ENCODE measurements at regions not wholly inside any gene's neighbourhood (a gene's known extent, or its start where the extent isn't known, plus 50 kb on each side); places are given as distances from the start of the nearest gene placed in this dataset.

- no peak overlapping the region for H3K4me3 ChIP-seq (ENCODE audit: low read depth, low read length)
Measured at GRCh38 chr13:90519157-90519556, 828.3 kb upstream of the MIR17HG start.

DNA sequence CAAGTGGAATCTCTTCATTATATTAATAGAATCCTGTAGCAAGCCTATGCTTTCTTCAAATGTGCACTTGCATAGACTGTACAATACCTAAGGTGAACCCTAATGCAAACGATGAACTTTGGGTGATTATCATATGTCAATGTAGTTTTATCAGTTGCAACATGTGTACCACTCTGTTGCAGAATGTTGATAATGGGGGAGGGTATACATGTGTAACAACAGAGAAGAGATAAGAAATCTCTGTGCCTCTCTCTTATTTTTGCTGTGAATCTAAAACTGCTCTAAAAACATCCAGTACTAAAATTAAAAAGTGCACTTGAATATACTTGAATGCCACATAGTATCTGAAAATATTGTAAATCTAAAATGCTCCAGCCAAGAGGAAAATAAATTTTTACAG, 820.8 kb upstream of the MIR17HG start:
- H3K4me3 ChIP-seq (ENCODE audit: low read depth, low read length) = no peak overlapping the region

GRCh38 chr13:90531744-90532143, 815.7 kb upstream of the MIR17HG start:
- no peak overlapping the region for H3K4me3 ChIP-seq (ENCODE audit: low read depth, low read length)

- no peak overlapping the region for H3K4me3 ChIP-seq (ENCODE audit: low read depth, low read length)
Measured at GRCh38 chr13:90532861-90533492, 814.5 kb upstream of the MIR17HG start.

DNA sequence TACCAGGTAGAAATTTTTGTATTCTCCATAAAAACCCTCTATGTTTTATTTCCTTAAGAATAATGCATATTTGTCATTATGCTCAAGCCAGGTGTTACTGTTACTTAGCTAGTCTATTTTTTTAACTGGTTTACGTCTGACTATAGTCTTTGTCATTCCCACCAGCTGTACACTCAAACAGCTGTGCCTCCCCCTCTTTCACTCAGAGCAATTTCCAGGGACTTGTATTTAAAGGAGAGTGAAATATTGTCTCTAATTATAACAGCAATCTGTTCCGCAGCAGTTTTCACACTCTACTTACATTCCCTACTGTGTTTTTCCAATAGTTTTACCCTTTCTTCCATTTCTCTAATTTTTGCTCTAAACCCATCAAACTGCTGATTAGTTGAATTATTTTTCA, 813.6 kb upstream of the MIR17HG start:
- no peak overlapping the region for H3K4me3 ChIP-seq (ENCODE audit: low read depth, low read length)

DNA sequence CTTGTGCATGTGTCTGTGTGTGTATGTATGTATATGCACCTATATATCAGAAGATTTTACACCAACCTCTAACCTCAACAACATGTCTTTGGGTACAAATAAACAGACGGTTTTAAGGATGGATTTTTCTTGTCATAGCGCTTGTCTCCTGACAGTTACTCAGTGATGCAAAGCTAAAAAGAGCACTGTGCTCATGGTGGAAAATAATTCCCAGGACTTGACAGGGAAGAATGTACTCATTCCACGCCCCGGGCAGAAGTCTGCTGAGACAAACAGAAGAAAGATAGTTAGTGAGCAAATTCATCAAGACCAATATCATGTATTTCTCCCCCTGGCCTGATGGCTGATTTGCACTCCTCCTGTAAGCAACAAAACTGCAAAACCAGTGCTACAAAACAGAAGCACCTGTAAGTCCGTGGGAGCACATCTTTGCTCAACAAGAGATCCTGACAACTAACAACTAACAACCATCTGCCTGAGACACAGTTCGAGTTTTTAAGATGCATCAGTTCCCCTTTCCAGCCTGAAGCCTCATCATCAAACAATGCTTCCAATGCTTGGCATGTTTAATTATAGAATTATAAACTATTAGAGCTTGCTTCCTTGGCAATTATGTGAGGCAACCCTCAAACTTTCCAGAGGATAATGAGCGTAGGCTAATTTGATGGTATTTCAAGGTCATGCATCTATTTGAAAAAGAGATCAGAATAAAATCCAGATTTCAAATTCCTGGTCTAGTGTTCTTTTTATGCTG, 812.7 kb upstream of the MIR17HG start:
- no peak overlapping the region for H3K4me3 ChIP-seq (ENCODE audit: low read depth, low read length)

DNA sequence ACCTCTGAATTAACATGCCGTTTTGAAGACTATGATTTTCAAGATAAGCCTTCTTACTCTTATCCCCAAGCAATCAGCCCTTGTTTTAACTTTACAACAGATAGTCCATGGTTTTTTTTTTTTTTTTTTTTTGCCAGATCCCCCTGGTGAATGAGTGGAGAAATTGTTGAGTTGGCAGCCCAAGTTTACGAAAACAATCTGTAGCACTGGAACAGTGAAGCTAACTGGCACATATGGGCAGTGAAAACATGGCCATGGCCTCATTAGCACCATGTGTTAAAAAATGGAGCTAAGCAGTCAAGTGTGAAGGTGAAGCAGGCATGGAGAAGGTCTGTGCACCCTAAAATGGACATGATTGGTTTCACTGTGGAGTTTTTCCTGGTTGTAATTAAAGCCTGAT, 812.1 kb upstream of the MIR17HG start:
- H3K4me3 ChIP-seq (ENCODE audit: low read depth, low read length) = no peak overlapping the region

DNA sequence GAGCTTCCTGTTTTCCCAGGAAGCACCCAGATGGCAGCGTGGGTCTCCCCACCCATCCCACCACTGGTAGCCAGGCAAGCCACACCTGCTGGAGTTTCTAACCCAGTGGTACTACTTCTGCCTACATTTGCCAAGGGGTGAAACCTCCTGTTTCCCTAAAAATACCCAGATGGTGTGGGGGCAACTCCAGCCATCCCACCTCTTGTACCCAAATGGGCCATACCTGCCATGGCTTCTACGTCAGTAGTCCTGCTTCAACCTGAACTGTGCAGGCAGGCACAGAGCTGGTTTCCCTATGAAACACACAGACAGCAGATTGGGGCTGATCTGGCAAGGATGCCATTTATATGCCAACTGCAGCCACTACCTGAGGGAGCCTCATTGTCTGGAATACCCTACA, 809.4 kb upstream of the MIR17HG start:
- no peak overlapping the region for H3K4me3 ChIP-seq (ENCODE audit: low read depth, low read length)

GRCh38 chr13:90541346-90541745, 806.1 kb upstream of the MIR17HG start:
- H3K4me3 ChIP-seq (ENCODE audit: low read depth, low read length) = no peak overlapping the region

- no peak overlapping the region for H3K4me3 ChIP-seq (ENCODE audit: low read depth, low read length)
Measured at GRCh38 chr13:90542959-90543505, 804.5 kb upstream of the MIR17HG start.

GRCh38 chr13:90545070-90545840, 802.2 kb upstream of the MIR17HG start:
- no peak overlapping the region for H3K4me3 ChIP-seq (ENCODE audit: low read depth, low read length)

- H3K4me3 ChIP-seq (ENCODE audit: low read depth, low read length) = no peak overlapping the region
Measured at GRCh38 chr13:90547272-90547790, 800.2 kb upstream of the MIR17HG start.

GRCh38 chr13:90551253-90551652, 796.2 kb upstream of the MIR17HG start:
- H3K4me3 ChIP-seq (ENCODE audit: low read depth, low read length) = no peak overlapping the region

DNA sequence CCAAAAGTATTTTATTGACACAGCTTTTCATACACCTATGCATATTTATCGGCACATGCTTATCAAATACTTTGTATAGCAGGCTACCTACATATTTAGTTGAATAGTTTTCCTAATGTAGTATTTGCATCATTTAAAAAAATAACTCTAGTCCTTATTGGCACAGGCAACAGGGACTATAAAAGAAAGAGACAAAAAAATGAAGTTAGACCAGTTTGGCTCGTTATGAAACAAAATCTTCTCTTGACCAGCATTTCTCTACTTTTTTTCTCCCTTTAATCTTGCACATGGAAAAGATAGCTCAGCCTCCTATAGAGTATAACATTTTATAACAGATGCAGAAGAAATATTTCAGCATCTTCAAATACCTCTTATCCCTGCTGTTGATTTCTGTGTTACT, 794.8 kb upstream of the MIR17HG start:
- H3K4me3 ChIP-seq (ENCODE audit: low read depth, low read length) = no peak overlapping the region

DNA sequence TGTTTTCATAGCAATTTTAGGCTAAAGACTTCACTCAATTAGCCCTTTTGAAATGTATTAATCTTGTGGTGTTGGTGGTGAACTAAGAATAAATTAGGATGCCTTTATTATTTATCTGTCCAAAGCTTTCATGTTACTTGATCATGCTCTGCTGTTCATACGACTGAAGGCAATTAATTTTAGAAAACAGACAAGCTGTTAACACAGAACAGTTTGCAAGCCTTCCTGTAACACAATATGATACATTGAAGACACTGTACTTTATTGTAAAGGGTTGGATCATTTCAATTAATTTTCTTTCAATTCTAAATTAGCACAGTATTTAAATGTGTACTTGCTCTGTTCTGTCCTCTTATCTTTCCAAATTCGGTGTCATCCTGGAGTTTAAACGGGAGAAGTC, 794.3 kb upstream of the MIR17HG start:
- no peak overlapping the region for H3K4me3 ChIP-seq (ENCODE audit: low read depth, low read length)

DNA sequence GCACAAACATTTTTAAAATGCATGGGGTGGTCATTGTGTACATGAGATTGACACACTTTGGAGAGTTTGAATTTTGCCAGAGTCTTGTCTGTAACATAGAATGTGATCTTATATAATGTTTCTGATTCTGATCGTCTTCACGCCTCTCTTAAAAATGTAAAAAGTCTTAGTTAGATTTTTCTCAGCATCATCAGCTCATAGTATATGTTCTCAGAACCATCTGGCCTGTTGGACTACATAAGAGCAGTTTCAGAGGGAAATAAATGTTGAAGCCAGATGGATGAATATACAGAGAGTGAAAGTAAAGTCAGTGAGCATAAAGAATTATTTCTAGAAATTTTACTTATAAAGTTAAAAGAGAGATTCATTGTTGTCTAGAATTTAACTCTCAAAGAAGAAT, 789.9 kb upstream of the MIR17HG start:
- H3K4me3 ChIP-seq (ENCODE audit: low read depth, low read length) = no peak overlapping the region

DNA sequence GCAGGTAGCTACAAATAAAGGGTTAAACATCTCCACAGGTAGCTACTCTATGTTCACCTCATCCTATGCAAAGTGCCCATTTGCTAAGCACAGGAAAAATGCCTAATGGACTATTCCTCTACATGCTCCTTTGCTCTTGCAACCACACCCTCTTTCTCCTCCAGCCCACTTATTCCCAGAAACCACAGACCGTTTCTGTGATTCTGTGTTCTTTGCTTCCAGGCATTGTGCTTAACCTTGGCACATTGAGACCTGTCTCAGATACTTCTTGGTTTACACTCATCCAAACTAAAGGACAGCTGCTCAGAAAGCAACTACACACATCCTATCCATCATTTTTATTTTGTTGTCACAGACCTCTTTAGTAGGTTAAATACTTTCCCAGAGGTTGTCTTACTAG, 785.0 kb upstream of the MIR17HG start:
- H3K4me3 ChIP-seq (ENCODE audit: low read depth, low read length) = no peak overlapping the region

DNA sequence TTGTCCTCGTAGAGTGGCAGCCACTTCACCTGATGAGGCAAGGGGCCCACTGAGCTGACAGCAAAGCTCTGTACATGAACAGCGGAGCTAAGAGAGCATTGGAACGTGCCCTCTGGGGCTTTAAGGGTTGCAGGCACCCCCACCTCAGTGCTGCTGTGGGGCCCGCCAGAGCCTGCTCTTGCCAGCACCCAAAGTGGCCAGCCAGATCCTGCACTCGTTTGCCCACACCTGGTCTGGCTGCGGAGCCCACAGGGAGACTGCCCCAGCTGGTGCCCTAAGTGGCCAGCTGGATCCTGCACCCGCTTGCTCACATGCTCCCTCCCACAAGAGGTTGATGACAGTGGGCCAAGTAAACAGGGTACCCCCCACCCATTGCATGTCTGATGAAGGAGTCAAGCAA, 783.4 kb upstream of the MIR17HG start:
- no peak overlapping the region for H3K4me3 ChIP-seq (ENCODE audit: low read depth, low read length)

DNA sequence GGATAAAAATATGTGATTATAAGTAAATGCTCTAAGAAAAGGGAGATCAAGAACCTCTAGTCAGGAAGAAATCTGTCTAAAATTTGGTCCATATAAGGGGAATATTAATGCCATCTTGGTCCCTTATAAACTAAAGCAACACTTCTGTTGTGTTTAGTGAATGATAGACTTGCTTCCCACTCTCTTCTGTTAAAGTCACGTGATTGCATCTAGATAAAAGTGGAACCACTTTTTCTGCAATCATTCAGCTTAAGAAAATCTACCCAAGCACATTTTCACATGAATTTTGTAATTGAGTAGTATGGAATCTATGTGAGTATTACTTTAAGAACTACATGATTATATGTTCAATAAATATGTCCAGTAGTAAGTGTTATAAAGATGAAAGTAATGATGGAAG, 782.9 kb upstream of the MIR17HG start:
- H3K4me3 ChIP-seq (ENCODE audit: low read depth, low read length) = no peak overlapping the region

DNA sequence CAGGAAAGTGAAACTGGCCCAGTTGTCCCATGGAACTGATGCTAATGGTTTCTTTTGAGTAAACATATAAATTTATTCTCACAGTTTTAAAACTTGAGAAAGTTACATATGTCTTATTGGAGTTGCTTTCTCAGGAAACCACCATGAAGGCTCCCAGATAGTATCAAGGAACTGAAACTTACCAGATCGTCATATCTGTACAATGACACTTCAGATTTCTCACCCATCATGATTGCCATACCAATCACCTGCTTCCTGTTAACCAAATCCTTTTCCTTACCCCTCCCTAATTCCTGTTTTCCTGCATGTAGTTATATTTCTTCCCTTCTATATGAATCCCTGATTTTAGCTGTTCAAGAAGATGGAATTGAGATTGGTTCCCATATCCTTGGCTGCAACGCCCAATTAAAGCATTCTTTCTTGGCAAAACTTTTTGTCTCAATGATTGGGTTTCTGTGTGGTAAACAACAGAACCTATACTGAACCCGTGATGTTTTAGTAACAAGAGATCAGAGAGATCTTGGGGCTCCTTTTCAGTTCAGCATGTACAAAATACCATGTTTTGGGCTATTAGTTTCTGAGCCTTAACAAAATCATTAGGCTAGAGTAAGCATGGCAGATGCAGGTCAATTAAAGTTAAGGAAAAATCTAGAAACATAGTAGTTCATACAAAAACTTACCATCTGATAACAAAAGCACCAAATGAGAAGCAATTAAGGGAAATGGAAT, 781.3 kb upstream of the MIR17HG start:
- H3K4me3 ChIP-seq (ENCODE audit: low read depth, low read length) = no peak overlapping the region

GRCh38 chr13:90568165-90568564, 779.3 kb upstream of the MIR17HG start:
- no peak overlapping the region for H3K4me3 ChIP-seq (ENCODE audit: low read depth, low read length)

All from iPS-11a (cell line).